Neural progenitor cell (in vitro differentiated cells): ENCODE measurements at regions not wholly inside any gene's neighbourhood (a gene's known extent, or its start where the extent isn't known, plus 50 kb on each side); places are given as distances from the start of the nearest gene placed in this dataset.
A peak's percentile ranks its signal among the peaks of the same experiment; 100 is the strongest.

Experiments
- DNase-seq: peaks from one replicate; pipeline ENCODE4 v3.0.0-alpha.2; 2016; ENCODE audit warnings: low spot score
- H2AFZ ChIP-seq: fragments of 200-600 bp; sonication (generic); replicated peaks from 2 replicates; pipeline ENCODE4 v1.6.1; 2016; ENCODE audit warnings: antibody characterized with exemption
- H3F3A ChIP-seq: fragments of 200-600 bp; sonication (generic); 2 replicates; pipeline ENCODE4 v1.6.1; 2016; ENCODE audit warnings: antibody characterized with exemption, low read depth
- H3K27ac ChIP-seq: fragments of 200-600 bp; sonication (generic); 2 replicates; pipeline ENCODE4 v1.5.1; 2016; ENCODE audit warnings: mild to moderate bottlenecking
- H3K27me3 ChIP-seq: fragments of 200-600 bp; sonication (generic); 2 replicates; pipeline ENCODE4 v1.6.1; 2016; ENCODE audit warnings: mild to moderate bottlenecking, moderate library complexity
- H3K36me3 ChIP-seq: fragments of 200-600 bp; sonication (generic); 2 replicates; pipeline ENCODE4 v1.5.1; 2016
- H3K4me1 ChIP-seq: fragments of 200-600 bp; sonication (generic); 2 replicates; pipeline ENCODE4 v1.6.1; 2016; ENCODE audit warnings: mixed run types
- H3K4me2 ChIP-seq: fragments of 200-600 bp; sonication (generic); 2 replicates; pipeline ENCODE4 v1.6.1; 2016
- H3K4me3 ChIP-seq: fragments of 200-600 bp; sonication (generic); 2 replicates; pipeline ENCODE4 v1.5.1; 2016
- H3K79me2 ChIP-seq: fragments of 200-600 bp; sonication (generic); 2 replicates; pipeline ENCODE4 v1.6.1; 2016; ENCODE audit warnings: low read depth
- H3K9ac ChIP-seq: fragments of 200-600 bp; sonication (generic); 2 replicates; pipeline ENCODE4 v1.6.1; 2016
- H3K9me3 ChIP-seq: fragments of 200-600 bp; sonication (generic); 2 replicates; pipeline ENCODE4 v1.5.1; 2016; ENCODE audit warnings: low read depth
- H4K20me1 ChIP-seq: fragments of 200-600 bp; sonication (generic); 2 replicates; pipeline ENCODE4 v1.6.1; 2016; ENCODE audit warnings: low read depth
- H3K27ac Mint-ChIP-seq: 3 replicates; pipeline ENCODE4 v1.8.0; 2021; ENCODE audit warnings: mixed read lengths
- H3K27me3 Mint-ChIP-seq: 2 replicates; pipeline ENCODE4 v1.8.0; 2022; ENCODE audit warnings: low read depth, mild to moderate bottlenecking, inconsistent platforms, moderate library complexity, mixed read lengths; ENCODE audit not compliant: insufficient read depth
- H3K36me3 Mint-ChIP-seq: 3 replicates; pipeline ENCODE4 v1.8.0; 2021; ENCODE audit warnings: mixed read lengths
- H3K4me1 Mint-ChIP-seq: 3 replicates; pipeline ENCODE4 v1.8.0; 2021; ENCODE audit warnings: mixed read lengths
- H3K4me3 Mint-ChIP-seq: 3 replicates; pipeline ENCODE4 v1.8.0; 2021; ENCODE audit warnings: mild to moderate bottlenecking, moderate library complexity, mixed read lengths
- H3K9me3 Mint-ChIP-seq: 3 replicates; pipeline ENCODE4 v1.8.0; 2020; ENCODE audit warnings: mixed read lengths
- EZH2 ChIP-seq: fragments of 200-600 bp; sonication (generic); IDR thresholded peaks from 2 replicates; pipeline ENCODE4 v1.6.1; 2017; ENCODE audit warnings: antibody characterized with exemption, mild to moderate bottlenecking, moderate library complexity
- EZH2phosphoT487 ChIP-seq: fragments of 200-600 bp; sonication (generic); IDR thresholded peaks from 2 replicates; pipeline ENCODE4 v1.6.1; 2017; ENCODE audit warnings: antibody characterized with exemption
- TF ChIP-seq, protein P1 (sequence below): fragments of 200-600 bp; sonication (generic); IDR thresholded peaks from 2 replicates; pipeline ENCODE4 v1.5.1; 2017; ENCODE audit warnings: antibody characterized with exemption, mild to moderate bottlenecking

GRCh38 chr16:65534121-65534528 lies 412.3 kb upstream of the CDH11 start:
- Mint-ChIP-seq H3K27me3 (peaks cover 2% of the 10 kb centered on the region), H3K9me3 (peaks cover 7% of the 10 kb centered on the region), H3K27ac (no peak overlapping the region), H3K4me3 (no peak overlapping the region), H3K4me1 (peaks cover 5% of the 10 kb centered on the region), H3K36me3 (no peaks in the 10 kb centered on the region)
- Histone ChIP-seq H3K36me3 (no peaks in the 10 kb centered on the region), H3F3A (no peaks in the 10 kb centered on the region), H3K9me3 (no peaks in the 10 kb centered on the region), H3K79me2 (no peaks in the 10 kb centered on the region), H3K4me1 (peaks cover 12% of the 10 kb centered on the region), H3K4me2 (no peak overlapping the region), H3K27me3 (no peaks in the 10 kb centered on the region), H2AFZ (no peak overlapping the region), H3K4me3 (no peak overlapping the region), H4K20me1 (no peaks in the 10 kb centered on the region), H3K27ac (no peak overlapping the region), H3K9ac (no peak overlapping the region)
- TF ChIP-seq, protein P1, sequence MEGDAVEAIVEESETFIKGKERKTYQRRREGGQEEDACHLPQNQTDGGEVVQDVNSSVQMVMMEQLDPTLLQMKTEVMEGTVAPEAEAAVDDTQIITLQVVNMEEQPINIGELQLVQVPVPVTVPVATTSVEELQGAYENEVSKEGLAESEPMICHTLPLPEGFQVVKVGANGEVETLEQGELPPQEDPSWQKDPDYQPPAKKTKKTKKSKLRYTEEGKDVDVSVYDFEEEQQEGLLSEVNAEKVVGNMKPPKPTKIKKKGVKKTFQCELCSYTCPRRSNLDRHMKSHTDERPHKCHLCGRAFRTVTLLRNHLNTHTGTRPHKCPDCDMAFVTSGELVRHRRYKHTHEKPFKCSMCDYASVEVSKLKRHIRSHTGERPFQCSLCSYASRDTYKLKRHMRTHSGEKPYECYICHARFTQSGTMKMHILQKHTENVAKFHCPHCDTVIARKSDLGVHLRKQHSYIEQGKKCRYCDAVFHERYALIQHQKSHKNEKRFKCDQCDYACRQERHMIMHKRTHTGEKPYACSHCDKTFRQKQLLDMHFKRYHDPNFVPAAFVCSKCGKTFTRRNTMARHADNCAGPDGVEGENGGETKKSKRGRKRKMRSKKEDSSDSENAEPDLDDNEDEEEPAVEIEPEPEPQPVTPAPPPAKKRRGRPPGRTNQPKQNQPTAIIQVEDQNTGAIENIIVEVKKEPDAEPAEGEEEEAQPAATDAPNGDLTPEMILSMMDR = no peak
- TF ChIP-seq EZH2phosphoT487 (no peak), EZH2 (no peak)
- DNase-seq = no peak

DNA sequence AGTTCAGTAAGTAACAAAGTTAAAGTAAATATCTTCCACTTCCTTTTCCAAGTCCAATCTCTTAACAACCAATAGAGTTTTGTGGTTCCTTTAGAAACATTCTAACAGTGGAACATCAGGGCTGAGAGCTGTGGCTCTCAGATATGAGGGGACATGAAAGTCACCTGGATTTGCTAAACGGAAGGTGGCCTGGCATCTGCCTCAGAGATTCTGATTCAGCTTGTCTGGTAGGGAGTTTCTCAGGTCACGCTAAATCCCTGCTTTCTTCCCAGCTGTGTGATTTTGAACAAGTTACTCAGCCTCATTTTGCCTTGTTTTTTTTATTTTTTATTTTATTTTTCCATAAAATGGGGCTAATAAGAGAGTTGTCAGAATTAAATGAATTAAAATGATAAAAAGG lies 411.0 kb upstream of the CDH11 start:
- Histone ChIP-seq H3K9ac (no peak overlapping the region), H3K4me3 (no peak overlapping the region), H3K4me1 (peaks cover 12% of the 10 kb centered on the region), H3K27me3 (no peaks in the 10 kb centered on the region), H3K9me3 (no peaks in the 10 kb centered on the region), H3K4me2 (no peak overlapping the region), H3K27ac (no peak overlapping the region), H4K20me1 (no peaks in the 10 kb centered on the region), H2AFZ (no peak overlapping the region), H3F3A (no peaks in the 10 kb centered on the region), H3K36me3 (no peaks in the 10 kb centered on the region), H3K79me2 (no peaks in the 10 kb centered on the region)
- peaks cover 7% of the 10 kb centered on the region for H3K9me3 Mint-ChIP-seq
- peaks cover 2% of the 10 kb centered on the region for H3K27me3 Mint-ChIP-seq
- peaks cover 5% of the 10 kb centered on the region for H3K4me1 Mint-ChIP-seq
- no peak overlapping the region for H3K27ac Mint-ChIP-seq
- no peak overlapping the region for H3K4me3 Mint-ChIP-seq
- TF ChIP-seq EZH2 (no peak), EZH2phosphoT487 (no peak)
- TF ChIP-seq, protein P1 = no peak
- no peak for DNase-seq
- H3K36me3 Mint-ChIP-seq = no peaks in the 10 kb centered on the region

- Histone ChIP-seq H3F3A (no peaks in the 10 kb centered on the region), H3K9ac (no peak overlapping the region), H3K27me3 (no peaks in the 10 kb centered on the region), H4K20me1 (no peaks in the 10 kb centered on the region), H3K4me3 (no peak overlapping the region), H3K27ac (no peak overlapping the region), H3K9me3 (no peaks in the 10 kb centered on the region), H3K79me2 (no peaks in the 10 kb centered on the region), H3K4me2 (no peak overlapping the region), H2AFZ (peak overlapping the region; percentile 26), H3K36me3 (no peaks in the 10 kb centered on the region), H3K4me1 (peaks cover 12% of the 10 kb centered on the region)
- DNase-seq = peak; percentile 16
- no peak overlapping the region for H3K4me3 Mint-ChIP-seq
- no peak overlapping the region for H3K27ac Mint-ChIP-seq
- peaks cover 5% of the 10 kb centered on the region for H3K4me1 Mint-ChIP-seq
- TF ChIP-seq, protein P1 = no peak
- TF ChIP-seq EZH2 (no peak), EZH2phosphoT487 (no peak)
- H3K9me3 Mint-ChIP-seq = peaks cover 11% of the 10 kb centered on the region
- H3K36me3 Mint-ChIP-seq = no peaks in the 10 kb centered on the region
- peaks cover 2% of the 10 kb centered on the region for H3K27me3 Mint-ChIP-seq
These were observed 410.4 kb upstream of the CDH11 start for GRCh38 chr16:65532258-65532657.
